ENCODE measurements at regions not wholly inside any gene's neighbourhood (a gene's known extent, or its start where the extent isn't known, plus 50 kb on each side); places are given as distances from the start of the nearest gene placed in this dataset.

- DNase-seq: no peak
These were observed 547.5 kb downstream of the EBF1 start for GRCh38 chr5:158552241-158552640.

GRCh38 chr5:158549311-158549710, 550.4 kb downstream of the EBF1 start:
- no peak for DNase-seq

GRCh38 chr5:158546748-158547147, 553.0 kb downstream of the EBF1 start:
- no peak for DNase-seq

DNA sequence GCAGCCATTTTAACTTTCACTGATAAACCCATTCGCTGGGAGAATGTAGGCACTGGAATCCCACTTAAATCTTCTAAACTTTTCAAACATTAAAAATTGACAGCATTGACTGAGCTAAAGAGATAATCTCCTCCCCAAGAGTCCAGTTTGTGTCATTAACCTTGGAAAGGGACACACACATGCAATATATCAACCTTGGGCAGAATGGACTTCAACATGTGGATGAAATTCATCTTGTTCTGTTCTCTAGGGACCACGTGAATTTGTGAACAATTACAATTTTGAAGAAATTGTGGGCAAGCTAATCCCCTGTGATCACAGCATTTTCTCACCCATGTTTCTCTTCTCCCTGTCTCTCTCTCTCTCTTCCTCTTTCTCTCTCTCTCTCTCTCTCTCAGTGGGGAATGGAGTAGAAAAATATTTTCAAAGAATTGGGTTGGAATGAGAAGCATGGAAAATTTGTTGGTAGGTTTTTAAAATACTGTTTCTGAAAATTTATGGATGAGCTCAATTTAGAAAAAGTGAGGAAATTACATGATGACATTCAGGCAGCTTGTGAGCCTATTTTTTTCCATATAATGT, 553.7 kb downstream of the EBF1 start:
- no peak for DNase-seq

GRCh38 chr5:158544388-158545339, 555.1 kb downstream of the EBF1 start:
- DNase-seq: no peak

DNA sequence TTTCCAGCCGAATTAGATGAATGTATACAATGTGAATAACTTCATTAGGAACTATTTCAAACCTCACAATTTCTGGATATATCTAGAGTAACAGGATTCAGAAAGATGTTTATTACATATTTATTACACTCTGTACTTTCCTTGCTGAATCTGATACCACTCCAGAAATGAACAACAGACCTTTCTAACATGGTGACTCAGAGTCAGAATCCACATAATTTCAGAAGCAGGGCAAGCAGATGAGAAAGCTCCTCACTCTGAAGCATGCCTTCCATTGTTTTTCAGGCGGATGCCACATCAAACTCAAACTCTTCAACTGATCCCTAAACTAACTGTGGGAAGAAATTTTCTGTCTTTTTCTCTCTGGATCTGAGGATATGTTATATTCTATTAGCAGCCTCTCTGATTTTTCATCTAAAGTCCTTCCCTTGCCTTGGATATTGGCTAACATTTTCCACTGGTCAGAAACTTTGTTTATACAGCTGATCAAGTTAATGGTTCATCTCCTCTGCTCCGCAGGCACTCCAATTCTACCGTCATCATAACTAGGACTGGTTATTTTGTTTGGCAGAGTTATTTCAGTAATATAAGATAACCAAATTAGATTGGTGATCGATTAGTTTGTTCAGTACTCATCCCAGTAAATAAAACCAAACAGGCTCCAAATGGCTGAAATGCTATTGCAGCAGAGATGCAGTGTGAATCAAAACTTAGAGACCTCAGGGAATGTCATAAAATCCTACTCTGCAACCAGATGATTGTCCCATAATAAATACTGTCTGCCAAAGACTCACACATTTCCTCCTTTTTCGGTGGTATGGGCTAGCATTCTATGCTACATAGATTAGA, 556.0 kb downstream of the EBF1 start:
- no peak for DNase-seq

- DNase-seq: no peak
These were observed 558.0 kb downstream of the EBF1 start for GRCh38 chr5:158541536-158542297.

DNA sequence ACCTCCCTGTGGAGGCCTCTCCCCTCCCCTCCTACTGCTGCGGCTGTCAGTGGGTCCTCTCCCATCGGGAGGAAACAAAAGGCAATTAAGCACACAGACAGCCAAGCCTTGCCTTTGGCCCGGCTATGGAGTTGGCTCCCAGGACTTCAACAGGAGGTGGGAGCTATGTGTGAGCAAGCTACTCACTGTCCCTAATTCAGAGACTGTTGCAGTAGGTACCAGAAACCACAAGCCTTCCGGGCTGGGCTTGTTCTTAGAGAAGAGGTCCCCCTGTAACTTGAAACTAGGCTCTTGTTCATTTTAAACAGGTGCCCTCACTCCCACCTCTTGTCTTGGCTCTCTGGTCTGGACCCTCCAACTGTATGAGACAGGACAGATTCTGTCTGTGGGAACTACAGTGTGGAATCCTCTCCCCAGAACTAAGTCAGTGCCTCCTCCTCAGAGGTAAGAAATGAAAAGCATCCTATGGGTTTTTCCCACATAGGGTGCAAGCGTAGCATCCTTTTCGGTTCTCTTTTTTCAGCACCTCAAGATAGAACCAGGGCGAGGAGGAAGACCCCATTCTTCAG, 561.1 kb downstream of the EBF1 start:
- DNase-seq: no peak

- no peak for DNase-seq
These were observed 562.4 kb downstream of the EBF1 start for GRCh38 chr5:158537366-158537765.

GRCh38 chr5:158534203-158534602, 565.5 kb downstream of the EBF1 start:
- no peak for DNase-seq

DNA sequence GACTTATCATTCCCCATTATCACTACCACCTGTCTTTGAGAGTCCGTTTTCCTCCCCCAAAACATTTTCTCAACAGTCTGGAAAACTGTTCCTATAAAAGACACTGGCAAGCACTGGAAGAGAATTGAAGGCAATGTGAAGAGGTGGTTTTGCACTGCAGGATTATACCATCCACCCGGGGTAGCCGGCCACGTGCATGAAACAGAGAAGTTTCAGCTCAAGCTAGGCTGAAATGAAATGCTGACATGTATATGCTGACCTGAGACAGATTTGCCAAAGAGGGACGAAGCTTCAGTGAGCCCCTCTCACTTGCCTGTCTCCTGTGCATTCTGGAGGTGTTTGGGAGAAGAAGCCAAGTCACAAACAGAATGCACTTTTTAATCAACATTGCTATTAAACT, 567.0 kb downstream of the EBF1 start:
- no peak for DNase-seq

DNA sequence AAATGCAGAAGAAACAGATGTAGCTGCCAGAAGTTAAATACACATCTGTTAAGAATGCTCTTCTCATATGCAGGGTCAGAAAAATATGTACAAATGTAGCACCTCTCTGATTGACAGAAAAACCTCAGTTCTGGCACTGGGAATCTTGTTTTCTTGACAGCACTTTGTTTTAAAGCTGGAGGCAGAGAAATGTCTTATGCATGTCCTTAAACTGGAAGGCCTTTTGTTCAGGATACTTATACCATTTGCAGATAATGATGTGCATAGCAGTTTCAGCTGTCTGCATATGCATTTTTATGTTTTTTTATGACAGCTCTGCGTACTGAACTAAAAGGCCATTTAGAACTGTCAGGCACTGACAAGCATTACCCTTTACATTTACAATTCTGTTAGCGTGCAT, 567.9 kb downstream of the EBF1 start:
- DNase-seq: no peak

DNA sequence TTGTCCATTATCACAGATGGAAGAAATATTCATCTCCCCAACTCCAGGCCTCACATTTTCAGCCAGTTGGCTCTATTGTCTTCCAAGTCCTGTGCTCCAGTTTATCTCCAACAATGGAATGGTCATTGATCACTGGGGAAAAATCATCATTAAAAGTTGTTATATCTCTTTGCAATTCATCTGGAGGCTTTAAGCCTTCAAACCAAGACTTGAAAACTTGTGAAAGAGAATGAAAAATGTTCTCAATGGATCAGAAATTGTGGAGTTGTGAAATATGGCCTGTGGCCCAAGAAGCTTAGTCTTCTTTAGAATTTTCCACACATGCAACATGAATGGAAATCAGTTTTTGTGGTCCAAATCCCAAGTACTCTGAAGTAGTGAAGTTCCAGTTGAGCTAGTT, 569.6 kb downstream of the EBF1 start:
- no peak for DNase-seq

GRCh38 chr5:158529454-158529853, 570.3 kb downstream of the EBF1 start:
- DNase-seq: no peak

- no peak for DNase-seq
These were observed 574.1 kb downstream of the EBF1 start for GRCh38 chr5:158525663-158526062.

GRCh38 chr5:158524070-158524469, 575.6 kb downstream of the EBF1 start:
- no peak for DNase-seq

GRCh38 chr5:158522776-158523175, 576.9 kb downstream of the EBF1 start:
- DNase-seq: no peak

DNA sequence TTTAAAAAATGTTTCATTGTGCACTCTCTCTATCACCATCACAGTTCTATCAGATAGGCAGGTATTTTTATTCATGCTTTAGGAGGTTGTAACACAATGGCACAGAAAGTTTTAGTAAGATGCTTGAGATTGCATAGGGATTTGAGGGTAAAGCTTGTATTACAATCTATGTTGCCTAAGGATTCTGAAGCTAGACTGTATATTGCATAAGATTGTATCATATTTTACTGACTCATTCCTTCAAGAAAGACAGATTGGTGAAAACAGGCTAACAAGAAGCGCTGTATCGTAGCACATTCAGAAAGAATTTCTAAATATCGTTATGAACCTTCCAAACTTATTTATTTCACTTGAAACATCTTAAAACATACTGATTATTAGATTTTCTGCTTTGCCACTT, 577.7 kb downstream of the EBF1 start:
- DNase-seq: peak; percentile 9

- DNase-seq: no peak
These were observed 580.2 kb downstream of the EBF1 start for GRCh38 chr5:158519433-158520021.

- DNase-seq: no peak
These were observed 583.2 kb downstream of the EBF1 start for GRCh38 chr5:158516521-158516920.

GRCh38 chr5:158514986-158515359, 584.7 kb downstream of the EBF1 start:
- DNase-seq: no peak

Data from OCI-M1 (cell line).